ENCODE measurements at regions not wholly inside any gene's neighbourhood (a gene's known extent, or its start where the extent isn't known, plus 50 kb on each side); places are given as distances from the start of the nearest gene placed in this dataset.

GRCh38 chr1:70864302-70864701 is 183.3 kb downstream of the PTGER3 start:
- TF ChIP-seq POLR2A (IDR thresholded peaks at IDR 0.05; ENCODE audit: control extremely low read depth in 1 of 2, low read depth in 2 of 2, low read length in 2 of 2) (no peak), BACH1 (IDR thresholded peaks at IDR 0.05; ENCODE audit: low read length) (no peak), SP2 (IDR thresholded peaks at IDR 0.05; ENCODE audit: low read length) (no peak), CTCF (IDR thresholded peaks at IDR 0.05; ENCODE audit: control extremely low read depth in 1 of 3, insufficient read depth in 1 of 3, low read depth in 1 of 3, low read length in 3 of 3) (no peak), TEAD4 (IDR thresholded peaks at IDR 0.05; ENCODE audit: low read depth, low read length) (no peak), SRF (IDR thresholded peaks at IDR 0.05; ENCODE audit: low read depth, low read length) (no peak), MAX (IDR thresholded peaks at IDR 0.05) (no peak)
